ENCODE measurements at regions not wholly inside any gene's neighbourhood (a gene's known extent, or its start where the extent isn't known, plus 50 kb on each side); places are given as distances from the start of the nearest gene placed in this dataset.

- DNase-seq (ENCODE audit: low spot score) = no peak
These were observed 179.6 kb downstream of the CSNK2A3 start for GRCh38 chr11:11173316-11174025.

GRCh38 chr11:11171854-11172253 lies 181.2 kb downstream of the CSNK2A3 start:
- no peak for DNase-seq (ENCODE audit: low spot score)

GRCh38 chr11:11171285-11171684 lies 181.8 kb downstream of the CSNK2A3 start:
- no peak for DNase-seq (ENCODE audit: low spot score)

GRCh38 chr11:11170352-11171084 lies 182.5 kb downstream of the CSNK2A3 start:
- DNase-seq (ENCODE audit: low spot score) = no peak

- no peak for DNase-seq (ENCODE audit: low spot score)
These were observed 183.2 kb downstream of the CSNK2A3 start for GRCh38 chr11:11169715-11170351.

- no peak for DNase-seq (ENCODE audit: low spot score)
These were observed 185.2 kb downstream of the CSNK2A3 start for GRCh38 chr11:11167806-11168205.

GRCh38 chr11:11164334-11164690 lies 188.7 kb downstream of the CSNK2A3 start:
- no peak for DNase-seq (ENCODE audit: low spot score)

- DNase-seq (ENCODE audit: low spot score) = no peak
These were observed 189.2 kb downstream of the CSNK2A3 start for GRCh38 chr11:11163669-11164333.

GRCh38 chr11:11163236-11163635 lies 189.8 kb downstream of the CSNK2A3 start:
- DNase-seq (ENCODE audit: low spot score) = peak; percentile 35

- no peak for DNase-seq (ENCODE audit: low spot score)
These were observed 195.9 kb downstream of the CSNK2A3 start for GRCh38 chr11:11157185-11157584.

GRCh38 chr11:11155962-11156815 lies 196.9 kb downstream of the CSNK2A3 start:
- no peak for DNase-seq (ENCODE audit: low spot score)

GRCh38 chr11:11152877-11153276 lies 200.2 kb downstream of the CSNK2A3 start:
- DNase-seq (ENCODE audit: low spot score) = no peak

GRCh38 chr11:11149671-11150459 lies 203.2 kb downstream of the CSNK2A3 start:
- no peak for DNase-seq (ENCODE audit: low spot score)

GRCh38 chr11:11148596-11148995 lies 204.5 kb downstream of the CSNK2A3 start:
- DNase-seq (ENCODE audit: low spot score) = no peak

- no peak for DNase-seq (ENCODE audit: low spot score)
These were observed 204.9 kb downstream of the CSNK2A3 start for GRCh38 chr11:11148104-11148509.

- no peak for DNase-seq (ENCODE audit: low spot score)
These were observed 206.2 kb downstream of the CSNK2A3 start for GRCh38 chr11:11146830-11147229.

- no peak for DNase-seq (ENCODE audit: low spot score)
These were observed 209.2 kb downstream of the CSNK2A3 start for GRCh38 chr11:11143849-11144248.

- DNase-seq (ENCODE audit: low spot score) = no peak
These were observed 210.6 kb downstream of the CSNK2A3 start for GRCh38 chr11:11142430-11142829.

GRCh38 chr11:11141065-11141464 lies 212.0 kb downstream of the CSNK2A3 start:
- DNase-seq (ENCODE audit: low spot score) = no peak

GRCh38 chr11:11140510-11140909 lies 212.5 kb downstream of the CSNK2A3 start:
- no peak for DNase-seq (ENCODE audit: low spot score)

- no peak for DNase-seq (ENCODE audit: low spot score)
These were observed 215.7 kb downstream of the CSNK2A3 start for GRCh38 chr11:11137339-11137738.

Measured in RKO (cell line).